ENCODE measurements at regions not wholly inside any gene's neighbourhood (a gene's known extent, or its start where the extent isn't known, plus 50 kb on each side); places are given as distances from the start of the nearest gene placed in this dataset.

DNA sequence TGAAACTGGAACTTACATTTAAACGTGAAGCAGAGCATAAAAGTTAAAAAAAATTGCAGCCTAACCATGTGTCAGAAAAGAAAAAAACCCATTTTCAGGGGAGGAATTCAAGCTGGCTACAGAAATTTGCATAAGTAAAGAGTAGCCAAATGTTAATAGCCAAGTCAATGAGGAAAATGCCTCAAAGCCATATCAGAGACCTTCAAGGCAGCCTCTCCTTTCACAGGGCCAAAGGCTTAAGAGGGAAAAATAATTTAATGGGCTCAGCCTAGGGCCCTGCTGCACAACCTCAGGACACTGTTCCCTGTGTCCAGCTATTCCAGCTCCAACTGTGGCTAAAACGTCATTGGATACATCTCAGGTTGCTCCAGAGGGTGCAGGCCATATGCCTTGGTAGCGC, 749.5 kb downstream of the FLRT2 start:
- H3K9ac ChIP-seq (ENCODE audit: low read depth in 1 of 2, low read length in 2 of 2), result no peak overlapping the region
- TF ChIP-seq, protein P1, sequence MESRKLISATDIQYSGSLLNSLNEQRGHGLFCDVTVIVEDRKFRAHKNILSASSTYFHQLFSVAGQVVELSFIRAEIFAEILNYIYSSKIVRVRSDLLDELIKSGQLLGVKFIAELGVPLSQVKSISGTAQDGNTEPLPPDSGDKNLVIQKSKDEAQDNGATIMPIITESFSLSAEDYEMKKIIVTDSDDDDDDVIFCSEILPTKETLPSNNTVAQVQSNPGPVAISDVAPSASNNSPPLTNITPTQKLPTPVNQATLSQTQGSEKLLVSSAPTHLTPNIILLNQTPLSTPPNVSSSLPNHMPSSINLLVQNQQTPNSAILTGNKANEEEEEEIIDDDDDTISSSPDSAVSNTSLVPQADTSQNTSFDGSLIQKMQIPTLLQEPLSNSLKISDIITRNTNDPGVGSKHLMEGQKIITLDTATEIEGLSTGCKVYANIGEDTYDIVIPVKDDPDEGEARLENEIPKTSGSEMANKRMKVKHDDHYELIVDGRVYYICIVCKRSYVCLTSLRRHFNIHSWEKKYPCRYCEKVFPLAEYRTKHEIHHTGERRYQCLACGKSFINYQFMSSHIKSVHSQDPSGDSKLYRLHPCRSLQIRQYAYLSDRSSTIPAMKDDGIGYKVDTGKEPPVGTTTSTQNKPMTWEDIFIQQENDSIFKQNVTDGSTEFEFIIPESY (IDR thresholded peaks at IDR 0.05), result no peak
- TF ChIP-seq, protein P2, sequence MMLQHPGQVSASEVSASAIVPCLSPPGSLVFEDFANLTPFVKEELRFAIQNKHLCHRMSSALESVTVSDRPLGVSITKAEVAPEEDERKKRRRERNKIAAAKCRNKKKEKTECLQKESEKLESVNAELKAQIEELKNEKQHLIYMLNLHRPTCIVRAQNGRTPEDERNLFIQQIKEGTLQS (IDR thresholded peaks at IDR 0.05), result no peak
- TF ChIP-seq GABPA (IDR thresholded peaks at IDR 0.05 in 1 of 2, conservative IDR thresholded peaks at IDR 0.05 in 1 of 2), result no peak
- no peak for TF ChIP-seq JUND (IDR thresholded peaks at IDR 0.05)
- TF ChIP-seq SP1 (IDR thresholded peaks at IDR 0.05), result no peak
- TF ChIP-seq, protein P3, sequence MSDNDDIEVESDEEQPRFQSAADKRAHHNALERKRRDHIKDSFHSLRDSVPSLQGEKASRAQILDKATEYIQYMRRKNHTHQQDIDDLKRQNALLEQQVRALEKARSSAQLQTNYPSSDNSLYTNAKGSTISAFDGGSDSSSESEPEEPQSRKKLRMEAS (IDR thresholded peaks at IDR 0.05), result no peak
- TF ChIP-seq, protein P4, sequence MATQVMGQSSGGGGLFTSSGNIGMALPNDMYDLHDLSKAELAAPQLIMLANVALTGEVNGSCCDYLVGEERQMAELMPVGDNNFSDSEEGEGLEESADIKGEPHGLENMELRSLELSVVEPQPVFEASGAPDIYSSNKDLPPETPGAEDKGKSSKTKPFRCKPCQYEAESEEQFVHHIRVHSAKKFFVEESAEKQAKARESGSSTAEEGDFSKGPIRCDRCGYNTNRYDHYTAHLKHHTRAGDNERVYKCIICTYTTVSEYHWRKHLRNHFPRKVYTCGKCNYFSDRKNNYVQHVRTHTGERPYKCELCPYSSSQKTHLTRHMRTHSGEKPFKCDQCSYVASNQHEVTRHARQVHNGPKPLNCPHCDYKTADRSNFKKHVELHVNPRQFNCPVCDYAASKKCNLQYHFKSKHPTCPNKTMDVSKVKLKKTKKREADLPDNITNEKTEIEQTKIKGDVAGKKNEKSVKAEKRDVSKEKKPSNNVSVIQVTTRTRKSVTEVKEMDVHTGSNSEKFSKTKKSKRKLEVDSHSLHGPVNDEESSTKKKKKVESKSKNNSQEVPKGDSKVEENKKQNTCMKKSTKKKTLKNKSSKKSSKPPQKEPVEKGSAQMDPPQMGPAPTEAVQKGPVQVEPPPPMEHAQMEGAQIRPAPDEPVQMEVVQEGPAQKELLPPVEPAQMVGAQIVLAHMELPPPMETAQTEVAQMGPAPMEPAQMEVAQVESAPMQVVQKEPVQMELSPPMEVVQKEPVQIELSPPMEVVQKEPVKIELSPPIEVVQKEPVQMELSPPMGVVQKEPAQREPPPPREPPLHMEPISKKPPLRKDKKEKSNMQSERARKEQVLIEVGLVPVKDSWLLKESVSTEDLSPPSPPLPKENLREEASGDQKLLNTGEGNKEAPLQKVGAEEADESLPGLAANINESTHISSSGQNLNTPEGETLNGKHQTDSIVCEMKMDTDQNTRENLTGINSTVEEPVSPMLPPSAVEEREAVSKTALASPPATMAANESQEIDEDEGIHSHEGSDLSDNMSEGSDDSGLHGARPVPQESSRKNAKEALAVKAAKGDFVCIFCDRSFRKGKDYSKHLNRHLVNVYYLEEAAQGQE (IDR thresholded peaks at IDR 0.05), result no peak
- no peak for TF ChIP-seq TAF1 (conservative IDR thresholded peaks at IDR 0.05)
- TF ChIP-seq, protein P5, sequence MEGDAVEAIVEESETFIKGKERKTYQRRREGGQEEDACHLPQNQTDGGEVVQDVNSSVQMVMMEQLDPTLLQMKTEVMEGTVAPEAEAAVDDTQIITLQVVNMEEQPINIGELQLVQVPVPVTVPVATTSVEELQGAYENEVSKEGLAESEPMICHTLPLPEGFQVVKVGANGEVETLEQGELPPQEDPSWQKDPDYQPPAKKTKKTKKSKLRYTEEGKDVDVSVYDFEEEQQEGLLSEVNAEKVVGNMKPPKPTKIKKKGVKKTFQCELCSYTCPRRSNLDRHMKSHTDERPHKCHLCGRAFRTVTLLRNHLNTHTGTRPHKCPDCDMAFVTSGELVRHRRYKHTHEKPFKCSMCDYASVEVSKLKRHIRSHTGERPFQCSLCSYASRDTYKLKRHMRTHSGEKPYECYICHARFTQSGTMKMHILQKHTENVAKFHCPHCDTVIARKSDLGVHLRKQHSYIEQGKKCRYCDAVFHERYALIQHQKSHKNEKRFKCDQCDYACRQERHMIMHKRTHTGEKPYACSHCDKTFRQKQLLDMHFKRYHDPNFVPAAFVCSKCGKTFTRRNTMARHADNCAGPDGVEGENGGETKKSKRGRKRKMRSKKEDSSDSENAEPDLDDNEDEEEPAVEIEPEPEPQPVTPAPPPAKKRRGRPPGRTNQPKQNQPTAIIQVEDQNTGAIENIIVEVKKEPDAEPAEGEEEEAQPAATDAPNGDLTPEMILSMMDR (IDR thresholded peaks at IDR 0.05; ENCODE audit: low read depth, low read length, missing input control), result no peak
- no peak for TF ChIP-seq EGR1 (IDR thresholded peaks at IDR 0.05; ENCODE audit: low read depth in 2 of 2)
- no peak for TF ChIP-seq FOXA1 (IDR thresholded peaks at IDR 0.05)
- H3K27me3 ChIP-seq (ENCODE audit: control insufficient read depth in 4 of 4, insufficient read depth in 4 of 4, low read length in 3 of 4), result no peaks in the 10 kb centered on the region
- no peaks in the 10 kb centered on the region for H3K36me3 ChIP-seq (ENCODE audit: control insufficient read depth in 4 of 4, insufficient read depth in 3 of 4, low read depth in 1 of 4, low read length in 3 of 4)
- no peaks in the 10 kb centered on the region for H3K9me3 ChIP-seq (ENCODE audit: control insufficient read depth in 4 of 4, low read length in 3 of 4)
- H3K4me1 ChIP-seq (ENCODE audit: control insufficient read depth in 4 of 4, insufficient read depth in 4 of 4, low read length in 3 of 4), result no peaks in the 10 kb centered on the region
- H3K4me3 ChIP-seq (ENCODE audit: low read depth in 1 of 3, low read length in 3 of 3), result no peak overlapping the region
- 62% methylated on average over 3 of the region's 3 CpGs for WGBS
- DNase-seq (ENCODE audit: low spot score), result no peak
- H3K27ac ChIP-seq (ENCODE audit: low read depth in 1 of 2, low read length in 2 of 2), result no peak overlapping the region

DNA sequence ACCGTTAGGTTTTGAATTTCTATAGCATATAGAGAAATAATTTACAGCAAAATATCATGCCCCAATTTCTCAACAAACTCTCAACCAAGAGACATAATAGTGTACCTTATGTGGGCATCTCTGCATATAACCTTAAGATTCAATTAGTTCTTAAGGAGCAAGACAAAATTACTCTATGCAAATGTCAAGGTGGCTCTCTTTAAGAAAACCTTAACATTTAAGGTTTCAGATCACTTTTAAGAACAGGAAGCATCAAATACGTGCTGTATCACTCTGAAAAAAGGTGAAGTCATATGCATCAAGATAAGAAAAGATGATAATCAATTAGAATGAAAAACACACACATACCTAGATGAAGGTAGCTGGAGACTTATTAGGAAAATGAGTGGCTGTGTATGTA, 728.0 kb downstream of the FLRT2 start:
- Histone ChIP-seq H3K36me3 (ENCODE audit: control insufficient read depth in 4 of 4, insufficient read depth in 3 of 4, low read depth in 1 of 4, low read length in 3 of 4) (no peaks in the 10 kb centered on the region), H3K27me3 (ENCODE audit: control insufficient read depth in 4 of 4, insufficient read depth in 4 of 4, low read length in 3 of 4) (no peaks in the 10 kb centered on the region), H3K9ac (ENCODE audit: low read depth in 1 of 2, low read length in 2 of 2) (no peak overlapping the region), H3K9me3 (ENCODE audit: control insufficient read depth in 4 of 4, low read length in 3 of 4) (no peaks in the 10 kb centered on the region), H3K4me1 (ENCODE audit: control insufficient read depth in 4 of 4, insufficient read depth in 4 of 4, low read length in 3 of 4) (no peaks in the 10 kb centered on the region), H3K4me3 (ENCODE audit: low read depth in 1 of 3, low read length in 3 of 3) (no peak overlapping the region), H3K27ac (ENCODE audit: low read depth in 1 of 2, low read length in 2 of 2) (no peak overlapping the region)
- 55% methylated on average over 2 of the region's 2 CpGs for WGBS
- DNase-seq (ENCODE audit: low spot score), result no peak
- TF ChIP-seq TAF1 (conservative IDR thresholded peaks at IDR 0.05) (no peak), RAD21 (IDR thresholded peaks at IDR 0.05) (no peak), NR2F2 (IDR thresholded peaks at IDR 0.05) (no peak), GABPA (IDR thresholded peaks at IDR 0.05 in 1 of 2, conservative IDR thresholded peaks at IDR 0.05 in 1 of 2) (no peak), EGR1 (IDR thresholded peaks at IDR 0.05; ENCODE audit: low read depth in 2 of 2) (no peak)
- TF ChIP-seq, protein P3 (IDR thresholded peaks at IDR 0.05), result no peak
- TF ChIP-seq, protein P4 (IDR thresholded peaks at IDR 0.05), result no peak
